A673 (cell line): ENCODE measurements at regions not wholly inside any gene's neighbourhood (a gene's known extent, or its start where the extent isn't known, plus 50 kb on each side); places are given as distances from the start of the nearest gene placed in this dataset.
"Not testable (repeated sequence)": the region's sequence is repeated elsewhere in the genome, so short reads cannot be mapped to it uniquely, and the experiment has no call there.

Experiments
- BruUV-seq: library from RNA; stranded (reverse); fragments of 400-500 nt; replicated peaks from 2 replicates; lab custom pipeline; 2021; lab: Mats Ljungman, UMichigan
- CTCF ChIA-PET: fragments of 300-600 bp; sonication (Branson Sonifier 250); formaldehyde crosslinking; loops from one replicate; lab custom pipeline; 2022; ENCODE audit warnings: antibody characterized with exemption; lab: Charles Lee
- POLR2A ChIA-PET: fragments of 300-600 bp; sonication (Branson Sonifier 250); formaldehyde crosslinking; loops from one replicate; lab custom pipeline; 2022; ENCODE audit warnings: antibody characterized with exemption; ENCODE audit not compliant: low non-redundant PET; lab: Charles Lee
- DNase-seq: peaks from one replicate; pipeline ENCODE4 v3.0.0-alpha.2; 2015; ENCODE audit warnings: low spot score
- H3K27ac ChIP-seq: fragments of 200-600 bp; sonication (generic); 2 replicates; pipeline ENCODE4 v1.5.1; 2016; ENCODE audit warnings: mixed run types, low read depth, mild to moderate bottlenecking, mixed read lengths, antibody characterized with exemption, low read length; ENCODE audit not compliant: poor library complexity, severe bottlenecking
- H3K27me3 ChIP-seq: fragments of 200-600 bp; sonication (generic); replicated peaks from 2 replicates; pipeline ENCODE4 v1.6.1; 2017; ENCODE audit warnings: mixed run types, low read depth, mild to moderate bottlenecking, mixed read lengths, antibody characterized with exemption, low read length; ENCODE audit not compliant: insufficient read depth, poor library complexity
- H3K36me3 ChIP-seq: fragments of 200-600 bp; sonication (generic); 2 replicates; pipeline ENCODE4 v1.6.1; 2016; ENCODE audit warnings: mixed run types, mild to moderate bottlenecking, mixed read lengths, antibody characterized with exemption, low read length; ENCODE audit not compliant: insufficient read depth, poor library complexity, severe bottlenecking
- H3K4me1 ChIP-seq: fragments of 200-600 bp; sonication (generic); 2 replicates; pipeline ENCODE4 v1.6.1; 2017; ENCODE audit warnings: mixed run types, mild to moderate bottlenecking, mixed read lengths, antibody characterized with exemption, low read length; ENCODE audit not compliant: insufficient read depth, poor library complexity, severe bottlenecking
- H3K4me3 ChIP-seq: fragments of 200-600 bp; sonication (generic); 2 replicates; pipeline ENCODE4 v1.5.1; 2016; ENCODE audit warnings: low read depth, mixed run types, mild to moderate bottlenecking, mixed read lengths, low read length; ENCODE audit not compliant: poor library complexity, severe bottlenecking
- H3K9me3 ChIP-seq: fragments of 200-600 bp; sonication (generic); 2 replicates; pipeline ENCODE4 v1.6.1; 2016; ENCODE audit warnings: mixed run types, low read depth, mild to moderate bottlenecking, mixed read lengths, antibody characterized with exemption, low read length; ENCODE audit not compliant: poor library complexity, severe bottlenecking
- EZH2 ChIP-seq: fragments of 200-600 bp; sonication (generic); IDR thresholded peaks from 2 replicates; pipeline ENCODE4 v1.6.1; 2017; ENCODE audit warnings: borderline replicate concordance, low read depth, mild to moderate bottlenecking, mixed read lengths, antibody characterized with exemption, low read length; ENCODE audit not compliant: poor library complexity, severe bottlenecking
- intact Hi-C: fragments of 100-400 bp; cut with micrococcal nuclease; formaldehyde crosslinking; loops from one replicate; pipeline ENCODE4 v1.10.0; 2022; ENCODE audit not compliant: unreplicated experiment
- TF ChIP-seq, protein P1 (sequence below): fragments of 300-800, 200-600 bp; sonication (generic); conservative IDR thresholded peaks from 2 replicates; pipeline ENCODE4 v1.5.1; 2017; ENCODE audit warnings: low read depth, mild to moderate bottlenecking, antibody characterized with exemption, low read length, moderate library complexity, mixed read lengths

DNA sequence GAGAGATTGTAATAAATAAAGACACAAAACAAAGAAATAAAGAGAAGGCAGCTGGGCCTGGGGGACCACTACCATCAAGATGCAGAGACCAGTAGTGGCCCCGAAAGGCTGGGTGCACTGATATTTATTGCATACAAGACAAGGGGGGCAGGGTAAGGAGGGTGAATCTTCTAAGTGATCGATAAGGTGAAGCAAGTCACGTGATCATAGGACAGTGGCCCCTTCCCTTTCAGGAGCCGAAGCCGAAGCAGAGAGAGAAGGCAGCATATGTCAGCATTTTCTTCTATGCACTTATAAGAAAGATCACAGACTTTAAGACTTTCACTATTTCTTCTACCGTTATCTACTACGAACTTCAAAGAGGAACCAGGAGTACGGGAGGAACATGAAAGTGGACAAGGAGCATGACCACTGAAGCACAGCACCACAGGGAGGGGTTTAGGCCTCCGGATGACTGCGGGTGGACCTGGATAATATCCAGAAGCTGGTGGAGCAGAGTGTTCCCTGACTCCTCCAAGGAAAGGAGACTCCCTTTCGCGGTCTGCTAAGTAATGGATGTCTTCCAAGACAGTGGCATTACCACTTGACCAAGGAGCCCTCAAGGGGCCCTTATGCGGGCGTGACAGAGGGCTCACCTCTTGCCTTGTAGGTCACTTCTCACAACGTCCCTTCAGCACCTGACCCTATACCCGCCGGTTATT, 126.4 kb downstream of the RBM46 start:
- H3K27ac ChIP-seq, H3K4me1 ChIP-seq, H3K36me3 ChIP-seq, POLR2A ChIA-PET, BruUV-seq, H3K4me3 ChIP-seq, intact Hi-C loops, H3K27me3 ChIP-seq, CTCF ChIA-PET, H3K9me3 ChIP-seq, DNase-seq: not testable (repeated sequence)

DNA sequence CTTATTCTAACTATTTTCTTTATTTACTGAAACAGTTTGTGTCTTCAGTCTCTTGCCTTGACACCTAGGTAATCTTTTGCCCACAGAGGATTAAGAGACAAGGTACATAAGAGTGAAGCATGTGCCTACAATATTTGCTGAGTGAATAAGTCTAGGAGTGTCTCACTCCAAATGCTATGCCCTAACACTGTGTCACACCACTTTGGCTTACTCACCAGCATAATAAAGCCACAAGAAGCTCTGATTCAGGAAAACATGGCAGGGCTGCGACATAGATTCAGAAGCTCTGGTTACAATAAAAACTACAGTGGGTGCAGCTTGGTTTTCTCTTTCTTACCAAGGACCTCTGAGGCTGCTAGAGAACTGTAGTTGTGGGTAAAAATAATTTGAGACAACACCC, 127.1 kb downstream of the RBM46 start:
- no peaks in the 10 kb centered on the region for H3K36me3 ChIP-seq
- no peak for TF ChIP-seq EZH2
- TF ChIP-seq, protein P1, sequence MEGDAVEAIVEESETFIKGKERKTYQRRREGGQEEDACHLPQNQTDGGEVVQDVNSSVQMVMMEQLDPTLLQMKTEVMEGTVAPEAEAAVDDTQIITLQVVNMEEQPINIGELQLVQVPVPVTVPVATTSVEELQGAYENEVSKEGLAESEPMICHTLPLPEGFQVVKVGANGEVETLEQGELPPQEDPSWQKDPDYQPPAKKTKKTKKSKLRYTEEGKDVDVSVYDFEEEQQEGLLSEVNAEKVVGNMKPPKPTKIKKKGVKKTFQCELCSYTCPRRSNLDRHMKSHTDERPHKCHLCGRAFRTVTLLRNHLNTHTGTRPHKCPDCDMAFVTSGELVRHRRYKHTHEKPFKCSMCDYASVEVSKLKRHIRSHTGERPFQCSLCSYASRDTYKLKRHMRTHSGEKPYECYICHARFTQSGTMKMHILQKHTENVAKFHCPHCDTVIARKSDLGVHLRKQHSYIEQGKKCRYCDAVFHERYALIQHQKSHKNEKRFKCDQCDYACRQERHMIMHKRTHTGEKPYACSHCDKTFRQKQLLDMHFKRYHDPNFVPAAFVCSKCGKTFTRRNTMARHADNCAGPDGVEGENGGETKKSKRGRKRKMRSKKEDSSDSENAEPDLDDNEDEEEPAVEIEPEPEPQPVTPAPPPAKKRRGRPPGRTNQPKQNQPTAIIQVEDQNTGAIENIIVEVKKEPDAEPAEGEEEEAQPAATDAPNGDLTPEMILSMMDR: no peak
- no peak overlapping the region for H3K27ac ChIP-seq
- ChIA-PET CTCF (no interaction called here), POLR2A (no interaction called here)
- no peak overlapping the region for H3K4me3 ChIP-seq
- no peaks in the 10 kb centered on the region for H3K4me1 ChIP-seq
- intact Hi-C loops: no loop called here
- no peak for DNase-seq
- H3K9me3 ChIP-seq: no peaks in the 10 kb centered on the region
- H3K27me3 ChIP-seq: no peaks in the 10 kb centered on the region
- no TSS peak for BruUV-seq

DNA sequence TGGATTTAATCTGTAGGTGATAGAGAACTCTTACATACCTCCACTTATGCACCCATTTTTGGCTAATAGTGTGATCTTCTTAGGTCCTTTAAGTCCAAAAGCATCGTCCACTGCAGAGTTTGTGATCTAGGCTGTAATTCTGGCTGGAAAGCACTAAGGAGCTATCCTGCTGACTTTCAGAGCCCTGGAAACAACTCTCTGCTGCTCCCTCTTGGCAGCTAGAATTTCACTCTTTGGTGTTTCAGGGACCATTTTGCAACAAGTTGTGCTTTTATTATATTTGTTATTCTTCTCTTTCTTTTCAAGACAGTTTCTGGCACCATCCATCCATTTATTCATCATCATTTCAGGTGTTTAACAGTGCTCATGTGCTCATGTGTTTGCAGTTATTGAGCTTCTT, 130.0 kb downstream of the RBM46 start:
- peaks cover 3% of the 10 kb centered on the region for H3K27me3 ChIP-seq
- H3K36me3 ChIP-seq: no peaks in the 10 kb centered on the region
- POLR2A ChIA-PET: no interaction called here
- H3K4me1 ChIP-seq: no peaks in the 10 kb centered on the region
- CTCF ChIA-PET: no interaction called here
- no TSS peak for BruUV-seq
- no peak overlapping the region for H3K4me3 ChIP-seq
- intact Hi-C loops: loop anchor here (5.0 kb wide), 1 partner anchor 104 kb away; no protein-coding TSS in a partner anchor
- TF ChIP-seq, protein P1: peak; percentile 31; the same call in 1 of the 2 replicates
- no peak for TF ChIP-seq EZH2
- H3K27ac ChIP-seq: no peak overlapping the region
- DNase-seq: no peak
- H3K9me3 ChIP-seq: no peaks in the 10 kb centered on the region
